ENCODE measurements at regions not wholly inside any gene's neighbourhood (a gene's known extent, or its start where the extent isn't known, plus 50 kb on each side); places are given as distances from the start of the nearest gene placed in this dataset.

GRCh38 chr18:78675231-78675630 lies 304.4 kb upstream of the SALL3 start:
- Histone ChIP-seq H3K9ac (ENCODE audit: low read length) (no peak overlapping the region), H2AFZ (ENCODE audit: low read depth, low read length) (no peak overlapping the region), H3K79me2 (replicated peaks; ENCODE audit: insufficient read depth, low read length) (no peaks in the 10 kb centered on the region), H3K36me3 (ENCODE audit: insufficient read depth, low read length) (no peaks in the 10 kb centered on the region), H3K4me3 (ENCODE audit: low read length) (no peak overlapping the region), H3K27ac (ENCODE audit: low read length) (no peak overlapping the region), H3K9me3 (ENCODE audit: low read length) (no peaks in the 10 kb centered on the region), H3K9me2 (ENCODE audit: insufficient read depth, low read length) (no peaks in the 10 kb centered on the region), H3F3A (ENCODE audit: insufficient read depth, low read length, poor library complexity, severe bottlenecking) (no peaks in the 10 kb centered on the region), H3K4me2 (ENCODE audit: low read length) (no peak overlapping the region), H4K20me1 (ENCODE audit: insufficient read depth) (no peaks in the 10 kb centered on the region), H3K27me3 (ENCODE audit: insufficient read depth, low read depth, low read length) (no peaks in the 10 kb centered on the region)
- no peak for TF ChIP-seq EZH2 (IDR thresholded peaks at IDR 0.05; ENCODE audit: borderline replicate concordance, insufficient read depth, low read length, poor library complexity, severe bottlenecking)

GRCh38 chr18:78676622-78677482 lies 302.8 kb upstream of the SALL3 start:
- Histone ChIP-seq H3K9ac (ENCODE audit: low read length) (no peak overlapping the region), H3K36me3 (ENCODE audit: insufficient read depth, low read length) (no peaks in the 10 kb centered on the region), H3K4me2 (ENCODE audit: low read length) (no peak overlapping the region), H2AFZ (ENCODE audit: low read depth, low read length) (no peak overlapping the region), H3K27ac (ENCODE audit: low read length) (no peak overlapping the region), H3K9me2 (ENCODE audit: insufficient read depth, low read length) (no peaks in the 10 kb centered on the region), H3K79me2 (replicated peaks; ENCODE audit: insufficient read depth, low read length) (no peaks in the 10 kb centered on the region), H3F3A (ENCODE audit: insufficient read depth, low read length, poor library complexity, severe bottlenecking) (no peaks in the 10 kb centered on the region), H3K27me3 (ENCODE audit: insufficient read depth, low read depth, low read length) (no peaks in the 10 kb centered on the region), H3K4me3 (ENCODE audit: low read length) (no peak overlapping the region), H4K20me1 (ENCODE audit: insufficient read depth) (no peaks in the 10 kb centered on the region), H3K9me3 (ENCODE audit: low read length) (no peaks in the 10 kb centered on the region)
- TF ChIP-seq TAF1 (IDR thresholded peaks at IDR 0.05; ENCODE audit: low read depth) = no peak
- TF ChIP-seq EZH2 (IDR thresholded peaks at IDR 0.05; ENCODE audit: borderline replicate concordance, insufficient read depth, low read length, poor library complexity, severe bottlenecking) = no peak
- no peak for TF ChIP-seq POLR2AphosphoS5 (IDR thresholded peaks at IDR 0.05)
- no peak for TF ChIP-seq RAD21 (conservative IDR thresholded peaks at IDR 0.05)
- TF ChIP-seq SMC3 (conservative IDR thresholded peaks at IDR 0.05; ENCODE audit: poor library complexity) = no peak
- no peak for TF ChIP-seq CTCF (IDR thresholded peaks at IDR 0.05; ENCODE audit: poor library complexity, severe bottlenecking)
- TF ChIP-seq REST (IDR thresholded peaks at IDR 0.05; ENCODE audit: borderline replicate concordance) = no peak
- TF ChIP-seq MXI1 (conservative IDR thresholded peaks at IDR 0.05; ENCODE audit: poor library complexity, severe bottlenecking) = no peak
- TF ChIP-seq EP300 (conservative IDR thresholded peaks at IDR 0.05; ENCODE audit: poor library complexity, severe bottlenecking) = no peak
